Urothelium cell line (cell line): ENCODE measurements at regions not wholly inside any gene's neighbourhood (a gene's known extent, or its start where the extent isn't known, plus 50 kb on each side); places are given as distances from the start of the nearest gene placed in this dataset.
A peak's percentile ranks its signal among the peaks of the same experiment; 100 is the strongest.
"Not testable (repeated sequence)": the region's sequence is repeated elsewhere in the genome, so short reads cannot be mapped to it uniquely, and the experiment has no call there.

Experiments used
- DNase-seq: peaks from one replicate; pipeline ENCODE4 v3.0.0; 2011; ENCODE audit warnings: low spot score, mixed read lengths
- FAIRE-seq: peaks from 2 replicates; lab custom pipeline; 2011; peaks lifted over from hg19 to GRCh38; lab: Jason Lieb, UNC

DNA sequence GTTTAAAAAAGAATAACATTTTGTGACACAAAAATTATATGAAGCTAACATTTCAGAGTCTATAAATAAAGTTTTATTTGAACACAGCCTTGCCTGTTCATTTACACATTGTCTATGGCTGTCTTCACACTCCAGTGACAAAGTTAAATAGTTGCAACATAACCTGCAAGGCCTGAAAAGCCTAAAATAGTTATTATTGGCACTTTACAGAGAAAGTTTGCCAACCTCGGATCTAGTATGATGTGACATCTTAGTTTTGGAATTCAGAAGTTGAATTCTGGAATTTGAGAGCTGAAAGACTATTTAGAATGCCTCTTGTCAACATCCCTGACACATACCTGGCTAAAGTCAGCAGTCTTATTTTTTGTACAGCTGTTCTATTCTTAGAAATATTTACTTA lies 68.3 kb downstream of the DYRK2 start:
- no peak for DNase-seq
- no peak for FAIRE-seq

DNA sequence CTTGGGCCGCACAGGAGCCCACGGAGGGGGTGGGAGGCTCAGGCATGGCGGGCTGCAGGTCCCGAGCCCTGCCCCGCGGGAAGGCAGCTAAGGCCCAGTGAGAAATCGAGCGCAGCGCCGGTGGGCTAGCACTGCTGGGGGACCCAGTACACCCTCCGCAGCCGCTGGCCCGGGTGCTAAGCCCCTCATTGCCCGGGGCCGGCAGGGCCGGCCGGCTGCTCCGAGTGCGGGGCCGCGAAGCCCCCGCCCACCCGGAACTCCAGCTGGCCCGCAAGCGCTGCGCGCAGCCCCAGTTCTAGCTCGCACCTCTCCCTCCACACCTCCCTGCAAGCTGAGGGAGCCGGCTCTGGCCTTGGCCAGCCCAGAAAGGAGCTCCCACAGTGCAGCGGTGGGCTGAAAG lies 70.8 kb downstream of the DYRK2 start:
- not testable (repeated sequence) for FAIRE-seq, DNase-seq

DNA sequence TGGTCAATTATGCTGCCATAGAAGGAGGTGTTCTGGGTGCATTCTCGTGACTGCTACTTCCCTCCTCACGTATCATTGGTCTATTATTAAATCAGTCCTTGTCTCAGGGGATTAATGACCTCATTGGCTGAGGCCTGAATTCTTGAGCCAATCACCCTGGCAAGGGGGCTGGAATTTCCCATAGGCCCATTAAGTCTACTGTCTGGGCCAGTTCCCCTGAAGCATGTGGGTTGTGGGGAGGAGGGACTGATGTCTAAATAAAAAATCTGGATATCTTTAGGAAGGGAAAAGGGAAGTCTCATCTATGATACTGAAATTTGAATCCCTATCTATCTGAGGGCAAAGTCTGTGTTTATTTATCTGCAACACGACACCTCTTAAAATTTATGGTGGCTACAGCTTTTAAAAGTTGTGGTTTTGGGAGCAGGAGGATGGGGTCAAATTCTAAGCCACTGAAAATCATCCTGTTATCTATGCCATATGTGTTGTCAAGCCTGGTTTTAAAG lies 71.9 kb downstream of the DYRK2 start:
- DNase-seq = peak; percentile 24
- no peak for FAIRE-seq

DNA sequence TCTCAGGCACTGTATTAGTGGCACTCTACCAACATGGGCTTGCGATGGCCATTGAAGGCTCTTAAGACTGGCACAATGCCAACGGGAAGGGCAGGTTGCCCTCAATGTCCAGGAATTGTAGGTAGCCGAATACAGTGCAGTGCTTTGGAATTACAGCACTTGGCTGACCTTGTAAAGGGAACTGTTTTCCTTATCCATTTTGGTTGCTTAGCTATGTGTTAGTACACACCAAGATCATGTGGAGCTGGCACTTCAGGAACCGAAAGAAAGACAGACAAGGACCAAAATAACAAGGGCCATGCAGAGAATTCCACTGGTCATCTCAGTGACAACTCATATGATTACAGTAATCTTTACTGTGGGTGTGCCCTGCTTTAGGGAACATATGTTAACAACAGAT lies 72.7 kb downstream of the DYRK2 start:
- no peak for DNase-seq
- FAIRE-seq = no peak

DNA sequence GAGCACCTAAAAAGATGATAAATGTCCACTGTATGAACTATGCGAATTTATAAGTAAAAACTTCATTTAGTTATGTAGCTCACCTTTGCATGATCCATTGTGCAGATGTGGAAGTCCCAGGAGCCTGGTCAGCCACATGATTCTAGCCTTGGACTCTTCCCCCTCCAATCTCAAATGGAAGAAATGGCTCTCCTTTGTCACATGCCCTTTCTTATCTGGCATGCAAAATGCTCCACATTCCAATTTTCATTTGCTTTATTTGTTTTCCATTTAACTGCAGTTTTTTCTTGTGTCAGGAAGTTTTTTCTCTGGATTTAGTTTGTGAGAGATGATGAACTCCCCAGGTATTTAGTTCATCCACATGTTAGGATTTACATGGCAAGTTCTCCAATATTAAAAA lies 73.8 kb downstream of the DYRK2 start:
- FAIRE-seq = no peak
- no peak for DNase-seq

DNA sequence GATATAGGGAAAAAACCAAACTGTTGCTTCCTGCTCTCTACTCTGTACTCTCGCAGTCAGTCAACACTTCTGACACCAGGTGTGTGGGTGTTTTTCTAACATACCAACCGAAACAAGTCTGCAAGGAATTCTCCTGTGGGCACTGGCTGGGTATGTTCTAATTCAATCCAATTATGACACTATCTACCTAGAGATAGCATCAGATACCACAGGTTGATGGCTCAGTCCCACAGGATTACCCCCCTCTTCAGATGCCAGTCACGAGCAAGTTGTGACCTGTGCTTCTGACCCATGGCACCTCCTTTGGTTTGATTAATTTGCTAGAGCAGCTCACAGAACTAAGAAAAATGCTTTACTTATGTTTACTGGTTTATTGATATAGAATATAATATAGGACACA lies 78.3 kb downstream of the DYRK2 start:
- no peak for DNase-seq
- FAIRE-seq = no peak

DNA sequence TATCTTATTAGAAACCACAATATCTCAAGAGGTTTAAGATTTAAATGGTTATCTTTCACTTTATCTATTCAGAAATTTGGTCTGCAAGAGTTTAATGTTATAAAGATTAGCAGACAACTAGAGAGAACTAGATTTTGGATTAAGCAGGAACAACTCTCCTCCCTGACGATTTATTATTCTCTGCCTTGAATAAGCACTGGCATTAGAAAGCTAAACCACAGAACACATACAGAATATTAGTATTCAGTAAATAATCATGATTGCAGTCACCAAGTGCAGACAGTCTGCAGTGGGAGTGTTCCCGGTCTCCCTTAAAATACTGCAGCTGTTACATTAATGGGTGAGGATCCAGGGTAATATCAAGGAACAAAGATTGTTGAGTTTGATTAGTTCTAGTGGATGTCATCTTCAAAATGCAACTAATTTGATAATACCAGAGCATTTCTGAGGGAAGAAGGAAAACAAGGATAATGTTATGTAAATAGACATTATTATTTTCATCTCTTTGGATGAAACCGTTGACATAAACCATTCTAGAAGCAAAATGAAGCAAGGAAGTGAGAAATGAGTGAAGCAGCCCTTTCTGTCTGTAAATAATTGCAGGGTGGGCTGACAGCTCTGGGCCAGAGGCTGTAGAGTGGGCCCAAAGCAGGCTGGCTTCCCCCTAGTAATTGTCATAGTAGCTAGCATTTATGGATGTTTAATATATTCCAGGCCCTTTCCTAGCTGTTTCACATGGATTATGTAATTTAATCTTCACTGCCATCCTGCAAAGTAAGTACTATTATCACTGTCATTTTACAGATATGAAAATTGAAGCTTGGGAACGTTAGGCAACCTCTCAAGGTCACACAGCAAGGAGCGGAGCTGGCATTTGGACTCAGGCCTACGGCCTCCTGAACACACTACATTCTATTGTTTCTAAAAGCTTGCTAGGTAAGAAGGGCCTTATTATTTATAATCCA lies 79.4 kb downstream of the DYRK2 start:
- FAIRE-seq (no peak), DNase-seq (no peak)

DNA sequence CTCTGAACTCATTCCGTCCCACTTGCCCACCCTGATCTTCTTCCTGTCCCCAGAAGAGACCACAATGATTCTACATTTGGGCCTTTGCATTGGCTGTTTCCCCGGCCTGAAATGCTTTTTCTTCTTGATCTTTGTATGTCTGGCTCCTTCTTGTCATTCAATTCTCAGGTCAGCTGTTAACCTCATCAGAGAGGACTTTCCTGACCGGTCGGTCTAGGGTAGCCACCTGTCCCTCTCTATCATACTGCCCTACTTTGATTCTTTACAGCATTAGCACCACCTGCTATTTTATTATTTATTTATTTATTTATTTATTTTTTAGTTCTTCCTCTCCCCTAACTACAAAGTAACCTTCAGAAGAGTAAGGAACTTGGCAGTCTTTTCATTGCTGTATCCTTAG lies 84.3 kb downstream of the DYRK2 start:
- no peak for DNase-seq
- FAIRE-seq = no peak

DNA sequence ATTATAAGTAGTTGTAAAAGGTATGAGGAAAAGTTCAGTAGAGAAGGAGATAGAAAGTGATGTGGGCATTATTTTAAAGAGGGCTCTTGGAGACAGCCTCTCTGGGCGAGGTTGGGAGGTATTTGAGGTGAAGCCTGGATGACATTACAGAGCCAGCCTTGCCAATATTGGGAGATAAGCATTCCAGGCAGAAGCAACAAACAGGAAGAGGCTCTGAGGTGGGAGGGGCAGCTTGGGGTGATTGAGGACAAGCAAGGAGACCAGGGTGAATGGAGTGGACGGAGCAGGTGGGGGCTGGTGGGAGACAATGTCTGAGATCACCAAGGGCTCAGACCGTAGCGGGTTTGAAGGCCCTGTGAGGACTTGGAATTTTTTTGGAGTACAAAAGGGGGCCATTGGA lies 87.3 kb downstream of the DYRK2 start:
- DNase-seq = no peak
- FAIRE-seq = no peak

DNA sequence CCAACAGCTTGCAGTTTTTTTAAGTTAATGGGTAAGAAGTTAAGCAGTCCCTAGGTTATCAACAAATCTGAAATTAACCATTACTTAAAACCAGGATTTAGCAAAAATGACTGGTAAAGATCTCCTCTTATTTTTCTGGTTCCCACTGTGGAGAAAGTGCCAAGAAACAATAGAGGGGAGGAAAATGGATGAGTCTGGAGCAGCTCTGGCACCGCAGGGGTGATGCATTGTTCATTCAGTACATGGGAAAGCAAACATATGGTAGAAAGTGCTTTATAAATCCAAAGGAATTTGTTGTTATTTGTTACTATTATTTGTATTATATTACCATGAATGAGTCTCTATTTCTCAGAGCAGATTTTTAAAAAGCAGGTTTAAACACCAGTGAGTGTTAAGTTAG lies 92.2 kb downstream of the DYRK2 start:
- DNase-seq = no peak
- no peak for FAIRE-seq

DNA sequence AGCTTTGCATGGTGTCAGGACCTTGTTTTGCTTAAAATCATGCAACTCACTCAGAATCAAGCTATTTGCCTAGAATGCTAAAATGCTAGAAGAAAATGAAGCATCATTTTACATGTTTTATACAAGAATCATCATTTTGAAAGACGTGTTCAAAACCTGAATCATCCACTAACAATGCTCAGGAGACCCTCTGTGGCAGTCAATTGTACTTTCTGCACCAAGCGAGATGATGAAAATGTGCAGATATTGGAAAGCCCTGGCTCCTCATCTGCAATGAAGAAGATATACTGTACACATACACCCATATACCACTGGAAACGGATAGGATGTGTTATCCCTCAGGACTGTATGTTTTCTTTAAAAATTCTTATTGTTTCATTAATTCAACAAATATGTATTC lies 92.7 kb downstream of the DYRK2 start:
- DNase-seq (no peak), FAIRE-seq (no peak)

DNA sequence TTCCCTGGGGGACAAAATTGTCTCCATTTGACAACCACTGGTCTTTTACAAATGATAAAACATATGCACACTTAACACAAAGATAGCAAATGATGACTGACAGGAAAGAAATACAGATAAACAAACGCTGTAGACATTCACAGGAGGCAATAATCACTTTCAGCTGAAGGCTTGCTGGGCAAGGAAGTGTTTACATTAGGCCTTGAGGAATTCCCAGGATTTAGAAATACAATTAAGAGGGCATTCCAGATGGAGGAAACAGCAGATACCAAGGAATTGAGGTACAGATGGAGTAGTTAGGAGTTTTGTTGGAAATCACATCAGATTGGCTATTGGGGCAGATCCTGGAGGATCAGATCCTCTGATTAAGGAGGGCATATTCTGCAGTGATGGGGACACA lies 93.9 kb downstream of the DYRK2 start:
- no peak for DNase-seq
- no peak for FAIRE-seq

DNA sequence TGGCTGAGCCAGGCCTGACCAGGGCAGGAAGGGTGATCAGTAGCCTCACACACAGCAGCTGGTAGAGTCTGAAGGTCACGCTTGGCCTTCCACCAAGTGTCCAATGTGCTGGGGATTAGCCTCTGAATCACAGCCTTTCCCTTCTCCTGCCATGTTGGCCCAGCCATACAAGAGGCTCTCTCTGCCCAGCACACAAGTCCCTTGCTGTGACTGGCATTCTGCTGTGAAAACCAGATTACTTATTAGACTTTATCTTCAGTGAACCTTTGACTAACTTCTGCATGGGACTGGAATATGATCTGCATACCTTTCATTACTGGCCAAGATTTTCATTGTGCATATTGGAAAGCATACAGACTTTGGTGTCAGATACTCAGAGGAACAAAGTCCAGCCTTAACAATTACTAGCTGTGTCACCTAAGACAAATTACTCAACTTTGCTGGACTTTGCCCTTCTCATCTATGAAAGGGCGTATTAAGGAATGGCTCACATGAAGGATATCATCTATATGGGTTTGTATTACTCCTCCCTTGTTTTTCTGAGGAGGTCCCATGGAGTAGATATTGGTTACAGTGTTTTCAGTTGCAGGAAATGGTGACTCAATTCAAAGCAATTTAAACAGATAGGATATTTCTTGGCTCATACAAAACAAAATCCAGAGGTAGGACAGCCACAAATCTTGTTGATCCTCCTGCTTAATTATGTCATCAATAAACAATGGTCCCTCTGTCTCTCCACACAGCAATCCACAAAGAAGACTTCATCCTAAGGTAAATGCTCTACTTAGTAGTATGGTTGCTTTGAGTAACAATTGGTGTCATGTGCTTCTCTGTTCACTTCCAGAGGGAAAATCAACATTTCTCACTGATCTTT lies 99.6 kb downstream of the DYRK2 start:
- no peak for DNase-seq
- no peak for FAIRE-seq

DNA sequence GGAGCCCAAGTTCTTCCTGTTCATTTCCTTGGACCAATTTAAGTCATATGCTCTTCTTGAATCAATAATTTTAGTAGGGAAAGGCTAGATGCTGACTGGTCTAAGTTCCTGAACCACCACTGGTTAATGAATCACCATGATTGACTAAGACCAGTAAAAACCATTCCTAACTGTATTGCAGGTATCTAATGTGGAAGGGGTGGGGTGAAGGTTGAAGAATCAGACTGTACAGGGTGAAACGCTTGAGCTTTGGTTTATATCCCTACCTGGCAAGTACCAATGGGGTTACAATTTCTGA lies 100.1 kb downstream of the DYRK2 start:
- no peak for DNase-seq
- FAIRE-seq = no peak

DNA sequence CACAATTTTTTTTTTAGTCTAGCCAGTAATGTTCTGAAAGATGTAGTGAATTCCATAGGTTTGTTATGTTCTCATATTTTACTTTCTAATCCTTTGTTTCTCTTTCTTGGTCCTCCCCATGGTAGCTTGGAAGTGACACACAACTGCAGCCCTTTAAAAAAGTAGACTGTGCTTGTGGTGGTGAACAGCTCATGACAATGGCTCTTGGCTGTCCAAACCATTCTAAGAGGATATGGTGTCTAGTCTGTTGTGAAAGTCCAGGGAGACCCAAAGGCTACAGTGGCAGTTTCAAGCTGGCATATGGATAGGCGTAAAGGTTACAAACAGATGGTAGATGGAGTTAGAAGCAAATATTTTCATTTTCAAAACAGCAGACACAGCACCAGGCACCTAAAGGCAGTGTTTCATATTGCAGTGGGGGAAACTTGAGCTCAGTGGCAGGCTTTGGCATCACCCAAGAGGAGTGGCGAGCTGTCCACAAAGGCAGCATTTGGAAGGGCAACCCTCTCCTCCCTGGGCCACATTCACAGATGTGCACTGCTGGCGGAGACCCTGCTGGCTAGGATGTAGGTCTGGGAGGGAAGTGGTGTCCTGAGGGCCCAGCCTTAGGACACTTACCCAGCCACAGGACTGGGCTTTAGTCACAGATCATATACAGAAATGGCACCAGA lies 102.1 kb downstream of the DYRK2 start:
- no peak for FAIRE-seq
- no peak for DNase-seq

DNA sequence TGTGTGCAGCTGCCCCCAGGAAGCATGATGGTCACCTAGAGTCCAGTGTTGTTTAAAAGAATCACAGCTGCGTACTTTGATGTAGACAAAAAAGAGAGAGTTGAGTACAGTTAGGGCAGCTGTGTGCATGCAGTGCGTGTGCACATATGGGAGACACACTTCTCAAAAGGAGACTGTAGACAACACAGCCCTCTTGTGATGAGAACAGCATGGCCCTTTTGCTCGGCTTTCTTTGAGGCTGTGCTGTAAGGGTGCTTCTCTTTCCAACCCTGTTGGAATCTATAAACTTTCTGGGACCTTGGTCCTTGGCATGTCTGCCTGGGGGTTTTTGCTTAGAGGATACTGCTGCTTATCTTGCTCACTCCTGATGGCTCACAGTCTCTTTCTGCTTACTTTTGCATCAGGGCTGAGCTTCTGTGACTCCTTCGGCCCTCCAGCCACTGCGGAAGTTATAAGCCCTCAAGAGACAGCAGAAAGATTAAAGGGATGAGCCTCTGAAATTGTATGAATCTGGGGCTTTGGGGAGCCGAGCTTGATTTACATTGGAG lies 102.9 kb downstream of the DYRK2 start:
- DNase-seq (no peak), FAIRE-seq (no peak)

DNA sequence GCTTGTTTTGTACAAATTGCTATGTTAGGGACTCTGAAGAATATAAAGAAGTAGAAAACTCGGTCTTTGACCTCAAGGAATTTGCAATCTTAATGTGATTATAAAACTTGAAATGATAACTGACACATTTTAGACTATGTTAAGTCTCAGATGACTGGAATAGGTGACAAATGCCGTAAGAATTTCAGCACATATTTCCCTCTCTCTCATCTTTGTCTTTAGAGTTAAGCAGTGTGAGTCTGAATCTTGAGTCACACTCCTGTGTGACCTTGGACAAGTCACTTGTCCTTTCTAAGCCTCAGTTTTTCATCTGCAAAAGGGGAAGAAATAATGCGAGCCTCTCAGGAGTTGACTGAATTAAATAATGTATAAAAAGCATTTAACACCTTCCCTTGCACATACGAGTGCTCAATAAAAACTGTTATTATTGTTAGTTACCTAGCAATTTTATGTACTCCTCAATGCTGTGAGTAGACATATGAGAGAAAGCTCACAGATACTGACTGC lies 103.7 kb downstream of the DYRK2 start:
- FAIRE-seq (no peak), DNase-seq (no peak)

DNA sequence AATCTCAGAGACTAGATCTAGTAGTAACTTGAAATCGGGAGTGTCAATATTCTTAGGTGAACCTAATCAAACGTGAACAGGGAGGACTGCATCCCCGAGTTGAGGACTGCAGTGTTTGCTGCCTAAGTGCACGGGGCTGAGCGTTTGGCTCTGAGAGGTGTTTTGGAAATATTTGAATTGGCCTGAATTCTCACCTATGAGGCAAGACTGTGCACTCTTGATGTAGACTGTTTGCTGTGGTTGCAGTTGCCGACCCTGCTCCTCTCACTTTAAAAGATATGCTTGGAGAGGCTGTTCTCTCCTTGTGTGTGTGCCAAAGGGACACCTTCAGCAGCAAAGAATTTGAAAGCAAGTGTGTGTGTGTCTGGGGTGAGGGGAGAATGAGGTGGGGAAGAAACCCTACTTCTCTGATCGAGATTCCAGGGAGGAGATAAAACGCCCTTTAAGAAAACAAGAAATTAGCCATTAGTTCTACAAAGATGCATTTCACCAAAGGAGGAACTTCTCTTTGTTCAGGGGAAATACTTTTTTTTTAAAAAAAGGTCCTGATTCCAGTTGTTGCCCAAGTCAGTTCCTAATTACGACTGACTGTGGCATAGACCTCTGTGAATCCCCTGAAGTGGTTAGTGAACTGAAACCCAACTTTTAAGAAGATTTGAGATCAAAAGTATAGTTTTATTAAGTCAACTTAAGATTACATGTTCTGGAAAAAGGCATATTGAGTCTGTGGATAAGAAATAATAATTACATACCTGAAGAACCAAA lies 106.6 kb downstream of the DYRK2 start:
- DNase-seq (no peak), FAIRE-seq (no peak)

DNA sequence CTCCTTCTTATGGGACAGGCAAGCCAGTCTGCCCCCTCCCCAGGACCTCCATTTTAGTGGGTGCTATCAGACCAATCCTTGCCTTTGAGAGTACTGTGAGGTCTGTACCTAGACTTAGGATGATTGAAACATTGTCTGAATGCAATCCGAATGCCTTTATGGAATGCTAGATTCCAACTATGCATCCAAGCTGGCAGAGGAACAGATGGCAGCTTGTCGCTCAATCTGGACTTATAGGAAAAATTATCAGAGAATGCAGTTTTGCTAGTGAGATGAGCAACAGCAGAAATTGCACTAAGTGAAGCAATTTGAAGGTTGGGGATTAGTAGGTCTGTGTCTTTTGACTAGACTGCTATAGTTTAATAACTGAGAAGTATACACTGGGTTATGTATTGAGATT lies 109.1 kb downstream of the DYRK2 start:
- DNase-seq (no peak), FAIRE-seq (no peak)

DNA sequence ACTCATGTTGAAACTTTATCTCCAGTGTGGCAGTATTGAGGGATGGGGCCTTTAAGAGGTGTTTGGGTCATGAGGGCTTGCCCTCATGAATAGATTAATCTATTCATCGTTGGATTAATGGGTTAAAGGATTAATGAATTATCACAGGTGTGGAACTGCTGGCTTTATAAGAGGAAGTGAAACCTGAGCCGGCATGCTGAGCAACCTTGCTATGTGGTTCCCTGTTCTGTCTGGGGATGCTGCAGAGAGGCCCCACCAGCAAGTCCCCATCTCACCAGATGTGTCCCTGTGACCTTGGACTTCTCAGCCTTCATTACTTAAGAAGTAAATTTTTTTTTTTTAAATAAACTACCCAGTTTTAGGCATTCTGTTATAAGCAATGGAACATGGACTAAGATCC lies 109.6 kb downstream of the DYRK2 start:
- FAIRE-seq (no peak), DNase-seq (no peak)
